Embryonic facial prominence (tissue), 1 donor: ENCODE measurements at regions not wholly inside any gene's neighbourhood (a gene's known extent, or its start where the extent isn't known, plus 50 kb on each side); places are given as distances from the start of the nearest gene placed in this dataset.
"Not testable (repeated sequence)": the region's sequence is repeated elsewhere in the genome, so short reads cannot be mapped to it uniquely, and the experiment has no call there.

Experiments used
- DNase-seq: peaks from one replicate; pipeline ENCODE4 v3.0.0-alpha.2; 2016; ENCODE audit errors: extremely low spot score

GRCh38 chr3:43838009-43838758 is 147.4 kb downstream of the ABHD5 start:
- no peak for DNase-seq

- no peak for DNase-seq
Observed at GRCh38 chr3:43838877-43839276, 148.1 kb downstream of the ABHD5 start.

- no peak for DNase-seq
Observed at GRCh38 chr3:43843386-43843785, 152.6 kb downstream of the ABHD5 start.

GRCh38 chr3:43844757-43845156 is 154.0 kb downstream of the ABHD5 start:
- DNase-seq = no peak

- not testable (repeated sequence) for DNase-seq
Observed at GRCh38 chr3:43845553-43845952, 154.8 kb downstream of the ABHD5 start.

GRCh38 chr3:43852066-43852465 is 161.3 kb downstream of the ABHD5 start:
- DNase-seq = no peak

GRCh38 chr3:43854283-43854682 is 163.5 kb downstream of the ABHD5 start:
- DNase-seq = no peak

GRCh38 chr3:43854916-43855315 is 164.2 kb downstream of the ABHD5 start:
- DNase-seq = no peak

- no peak for DNase-seq
Observed at GRCh38 chr3:43855674-43856299, 165.0 kb downstream of the ABHD5 start.

GRCh38 chr3:43856351-43856750 is 165.6 kb downstream of the ABHD5 start:
- no peak for DNase-seq

- DNase-seq = no peak
Observed at GRCh38 chr3:43856761-43857160, 166.0 kb downstream of the ABHD5 start.

GRCh38 chr3:43857361-43858293 is 166.9 kb downstream of the ABHD5 start:
- DNase-seq = no peak

- no peak for DNase-seq
Observed at GRCh38 chr3:43858294-43858701, 167.6 kb downstream of the ABHD5 start.

- DNase-seq = no peak
Observed at GRCh38 chr3:43859766-43860165, 169.0 kb downstream of the ABHD5 start.

- DNase-seq = no peak
Observed at GRCh38 chr3:43861635-43862034, 170.9 kb downstream of the ABHD5 start.

GRCh38 chr3:43862470-43862869 is 171.7 kb downstream of the ABHD5 start:
- no peak for DNase-seq

GRCh38 chr3:43862992-43863805 is 172.5 kb downstream of the ABHD5 start:
- DNase-seq = no peak

- DNase-seq = no peak
Observed at GRCh38 chr3:43863966-43864933, 173.5 kb downstream of the ABHD5 start.

GRCh38 chr3:43865351-43865750 is 174.6 kb downstream of the ABHD5 start:
- no peak for DNase-seq

GRCh38 chr3:43865887-43866528 is 175.3 kb downstream of the ABHD5 start:
- no peak for DNase-seq
